ENCODE measurements at regions not wholly inside any gene's neighbourhood (a gene's known extent, or its start where the extent isn't known, plus 50 kb on each side); places are given as distances from the start of the nearest gene placed in this dataset.

DNA sequence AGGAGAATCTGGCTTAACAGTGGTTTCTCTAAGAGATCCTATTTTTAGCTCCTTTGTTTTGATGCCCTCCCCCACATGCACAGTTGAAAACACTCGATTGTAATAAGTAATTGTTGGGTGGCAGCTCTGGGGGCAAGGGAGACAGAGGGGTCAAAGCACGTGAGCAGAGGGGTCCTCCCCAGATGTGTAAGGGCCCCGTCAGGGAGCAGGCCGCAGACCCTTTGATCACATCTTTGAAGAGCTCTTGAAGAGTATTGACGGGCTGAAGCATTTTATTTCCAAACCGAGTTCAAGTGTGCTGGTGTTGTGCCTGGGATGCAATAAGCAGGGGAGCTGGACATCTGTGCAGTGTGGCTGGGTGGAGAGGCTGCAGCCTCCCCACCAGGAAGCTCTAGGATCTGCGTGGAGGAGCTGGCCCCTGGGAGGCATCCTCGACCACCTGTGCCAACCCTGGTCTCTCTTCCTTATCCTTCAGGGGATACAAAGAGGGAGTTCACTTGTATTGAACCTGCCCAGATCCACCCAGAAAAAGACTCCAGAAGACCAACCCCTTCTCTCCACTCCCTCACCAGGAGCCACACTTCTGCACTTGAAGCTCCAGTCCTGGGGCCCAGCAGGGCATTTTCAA, 473.0 kb upstream of the MGMT start:
- Histone ChIP-seq H2AK5ac (ENCODE audit: low read length, severe bottlenecking) (no peak overlapping the region), H3K9me3 (ENCODE audit: control insufficient read depth, low read length) (no peaks in the 10 kb centered on the region), H3K9ac (ENCODE audit: low read length) (no peak overlapping the region), H2BK15ac (ENCODE audit: low read depth, poor library complexity, severe bottlenecking) (no peak overlapping the region), H3K27ac (ENCODE audit: low read length, poor library complexity, severe bottlenecking) (no peak overlapping the region), H2BK120ac (ENCODE audit: low read depth, low read length) (no peak overlapping the region), H3K18ac (ENCODE audit: low read depth in 1 of 2, low read length in 2 of 2) (no peak overlapping the region), H3K36me3 (ENCODE audit: control insufficient read depth in 1 of 2, insufficient read depth in 2 of 2, low read depth in 1 of 2, low read length in 2 of 2) (no peaks in the 10 kb centered on the region), H4K8ac (ENCODE audit: low read length) (no peak overlapping the region), H2BK12ac (ENCODE audit: low read length in 2 of 2) (no peak overlapping the region), H2BK5ac (ENCODE audit: low read depth, low read length, poor library complexity, severe bottlenecking) (no peak overlapping the region), H3K27me3 (ENCODE audit: control insufficient read depth in 1 of 2, insufficient read depth in 1 of 2, low read length in 2 of 2) (peaks cover 0 to 3% of the 10 kb centered on the region in 2 experiments), H3K14ac (ENCODE audit: low read length in 2 of 2) (no peak overlapping the region), H3K4me3 (ENCODE audit: insufficient read depth in 1 of 2, low read depth in 1 of 2, low read length in 2 of 2) (no peak overlapping the region), H3K4ac (ENCODE audit: low read depth in 1 of 2, low read length in 2 of 2) (no peak overlapping the region), H3K4me1 (ENCODE audit: control insufficient read depth, insufficient read depth, low read depth, low read length) (no peaks in the 10 kb centered on the region), H3K79me1 (replicated peaks; ENCODE audit: low read length, poor library complexity, severe bottlenecking) (no peaks in the 10 kb centered on the region), H3K4me2 (ENCODE audit: low read length, poor library complexity, severe bottlenecking) (no peak overlapping the region), H4K91ac (ENCODE audit: low read length) (no peak overlapping the region), H2AFZ (ENCODE audit: low read depth, low read length) (no peak overlapping the region), H3K23ac (ENCODE audit: low read length in 2 of 2) (no peak overlapping the region)
- no peak for DNase-seq
- WGBS = 80% methylated on average over 8 of the region's 8 CpGs

DNA sequence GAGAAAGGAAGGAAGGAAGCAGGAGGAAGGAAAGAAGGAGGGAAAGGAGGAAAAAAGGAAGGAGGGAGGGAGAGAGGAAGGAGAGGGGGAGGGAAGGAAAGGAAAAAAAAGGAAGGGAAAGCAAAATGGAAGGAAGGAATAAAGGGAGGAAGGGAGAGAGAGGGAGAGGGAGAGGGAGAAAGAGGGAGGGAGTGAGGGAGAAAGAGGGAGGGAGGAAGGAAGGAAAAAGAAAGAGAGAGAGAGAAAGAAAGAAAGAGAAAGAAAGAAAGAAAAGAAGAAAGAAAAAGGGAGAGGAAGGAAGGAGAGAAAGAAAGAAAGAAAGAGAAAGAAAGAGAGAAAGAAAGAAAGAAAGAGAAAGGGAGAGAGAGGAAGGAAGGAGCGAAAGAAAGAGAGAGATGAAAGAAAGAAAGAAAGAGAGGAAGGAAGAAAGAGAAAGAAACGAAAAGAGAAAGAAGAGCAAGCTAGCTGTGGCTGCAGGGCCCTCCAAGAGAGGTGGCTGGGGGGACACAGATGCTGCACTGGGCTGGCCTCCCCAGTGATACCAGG, 472.4 kb upstream of the MGMT start:
- H3K36me3 ChIP-seq (ENCODE audit: control insufficient read depth in 1 of 2, insufficient read depth in 2 of 2, low read depth in 1 of 2, low read length in 2 of 2) = no peaks in the 10 kb centered on the region
- no peak overlapping the region for H3K9ac ChIP-seq (ENCODE audit: low read length)
- no peak overlapping the region for H3K4ac ChIP-seq (ENCODE audit: low read depth in 1 of 2, low read length in 2 of 2)
- no peak overlapping the region for H3K4me3 ChIP-seq (ENCODE audit: insufficient read depth in 1 of 2, low read depth in 1 of 2, low read length in 2 of 2)
- H4K8ac ChIP-seq (ENCODE audit: low read length) = no peak overlapping the region
- H3K79me1 ChIP-seq (replicated peaks; ENCODE audit: low read length, poor library complexity, severe bottlenecking) = no peaks in the 10 kb centered on the region
- H3K27me3 ChIP-seq (ENCODE audit: control insufficient read depth in 1 of 2, insufficient read depth in 1 of 2, low read length in 2 of 2) = peaks cover 0 to 3% of the 10 kb centered on the region in 2 experiments
- H3K9me3 ChIP-seq (ENCODE audit: control insufficient read depth, low read length) = no peaks in the 10 kb centered on the region
- no peak overlapping the region for H2AK5ac ChIP-seq (ENCODE audit: low read length, severe bottlenecking)
- WGBS = 54% methylated on average over 2 of the region's 2 CpGs
- no peak for DNase-seq
- H3K27ac ChIP-seq (ENCODE audit: low read length, poor library complexity, severe bottlenecking) = no peak overlapping the region
- H2BK120ac ChIP-seq (ENCODE audit: low read depth, low read length) = no peak overlapping the region
- H2BK15ac ChIP-seq (ENCODE audit: low read depth, poor library complexity, severe bottlenecking) = no peak overlapping the region
- H3K4me2 ChIP-seq (ENCODE audit: low read length, poor library complexity, severe bottlenecking) = no peak overlapping the region
- H3K14ac ChIP-seq (ENCODE audit: low read length in 2 of 2) = no peak overlapping the region
- H3K18ac ChIP-seq (ENCODE audit: low read depth in 1 of 2, low read length in 2 of 2) = no peak overlapping the region
- no peak overlapping the region for H2BK5ac ChIP-seq (ENCODE audit: low read depth, low read length, poor library complexity, severe bottlenecking)
- no peaks in the 10 kb centered on the region for H3K4me1 ChIP-seq (ENCODE audit: control insufficient read depth, insufficient read depth, low read depth, low read length)
- H3K23ac ChIP-seq (ENCODE audit: low read length in 2 of 2) = no peak overlapping the region
- H2AFZ ChIP-seq (ENCODE audit: low read depth, low read length) = no peak overlapping the region
- H2BK12ac ChIP-seq (ENCODE audit: low read length in 2 of 2) = no peak overlapping the region
- no peak overlapping the region for H4K91ac ChIP-seq (ENCODE audit: low read length)

DNA sequence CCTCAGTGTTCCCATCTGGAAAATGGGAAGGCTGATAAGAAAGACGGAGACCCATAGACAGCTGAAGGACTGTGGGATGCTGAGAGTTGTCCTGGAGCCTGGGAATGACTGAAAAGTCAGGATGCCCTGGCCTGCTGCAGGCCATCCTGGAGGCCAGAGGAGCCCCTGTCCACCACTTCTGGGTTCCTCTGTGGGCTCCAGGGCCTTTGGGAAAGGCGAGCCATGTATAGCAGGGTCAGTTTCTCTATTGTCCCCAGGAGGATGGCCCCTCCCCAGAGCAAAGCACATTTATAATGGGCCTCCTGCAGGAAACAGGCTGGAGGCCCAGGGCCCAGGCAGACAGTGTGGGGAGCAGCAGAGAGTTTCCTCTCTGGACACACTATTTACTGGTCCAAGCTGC, 471.4 kb upstream of the MGMT start:
- no peak overlapping the region for H2BK12ac ChIP-seq (ENCODE audit: low read length in 2 of 2)
- peaks cover 0 to 3% of the 10 kb centered on the region in 2 experiments for H3K27me3 ChIP-seq (ENCODE audit: control insufficient read depth in 1 of 2, insufficient read depth in 1 of 2, low read length in 2 of 2)
- no peaks in the 10 kb centered on the region for H3K79me1 ChIP-seq (replicated peaks; ENCODE audit: low read length, poor library complexity, severe bottlenecking)
- no peak overlapping the region for H2BK5ac ChIP-seq (ENCODE audit: low read depth, low read length, poor library complexity, severe bottlenecking)
- no peak overlapping the region for H3K23ac ChIP-seq (ENCODE audit: low read length in 2 of 2)
- DNase-seq = no peak
- no peak overlapping the region for H3K4ac ChIP-seq (ENCODE audit: low read depth in 1 of 2, low read length in 2 of 2)
- no peak overlapping the region for H2AFZ ChIP-seq (ENCODE audit: low read depth, low read length)
- no peak overlapping the region for H2AK5ac ChIP-seq (ENCODE audit: low read length, severe bottlenecking)
- H4K91ac ChIP-seq (ENCODE audit: low read length) = no peak overlapping the region
- no peaks in the 10 kb centered on the region for H3K9me3 ChIP-seq (ENCODE audit: control insufficient read depth, low read length)
- no peaks in the 10 kb centered on the region for H3K4me1 ChIP-seq (ENCODE audit: control insufficient read depth, insufficient read depth, low read depth, low read length)
- H3K18ac ChIP-seq (ENCODE audit: low read depth in 1 of 2, low read length in 2 of 2) = no peak overlapping the region
- H2BK120ac ChIP-seq (ENCODE audit: low read depth, low read length) = no peak overlapping the region
- no peak overlapping the region for H3K27ac ChIP-seq (ENCODE audit: low read length, poor library complexity, severe bottlenecking)
- H3K36me3 ChIP-seq (ENCODE audit: control insufficient read depth in 1 of 2, insufficient read depth in 2 of 2, low read depth in 1 of 2, low read length in 2 of 2) = no peaks in the 10 kb centered on the region
- H3K4me2 ChIP-seq (ENCODE audit: low read length, poor library complexity, severe bottlenecking) = no peak overlapping the region
- H2BK15ac ChIP-seq (ENCODE audit: low read depth, poor library complexity, severe bottlenecking) = no peak overlapping the region
- WGBS = 61% methylated on average over 2 of the region's 2 CpGs
- H4K8ac ChIP-seq (ENCODE audit: low read length) = no peak overlapping the region
- no peak overlapping the region for H3K4me3 ChIP-seq (ENCODE audit: insufficient read depth in 1 of 2, low read depth in 1 of 2, low read length in 2 of 2)
- no peak overlapping the region for H3K14ac ChIP-seq (ENCODE audit: low read length in 2 of 2)
- H3K9ac ChIP-seq (ENCODE audit: low read length) = no peak overlapping the region

DNA sequence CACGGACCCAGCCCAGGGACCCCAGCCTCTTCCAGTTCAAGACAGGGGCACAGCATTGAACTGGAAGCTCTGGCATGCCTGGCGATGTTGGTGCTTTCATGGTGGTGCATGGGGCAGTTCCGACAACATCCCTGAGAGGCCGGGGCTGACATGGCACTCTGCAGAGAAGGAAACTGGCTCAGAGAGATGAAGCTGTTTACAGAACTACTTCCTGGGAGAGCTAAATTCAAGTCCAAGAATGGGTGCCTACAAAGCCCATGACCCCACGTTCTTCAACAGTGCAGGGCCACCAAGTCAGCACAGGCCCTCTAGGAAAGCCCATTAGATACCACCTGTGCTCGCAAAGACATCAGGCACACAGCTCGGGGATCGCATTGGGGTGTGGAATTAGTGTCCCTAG, 470.9 kb upstream of the MGMT start:
- Histone ChIP-seq H2BK120ac (ENCODE audit: low read depth, low read length) (no peak overlapping the region), H3K9me3 (ENCODE audit: control insufficient read depth, low read length) (no peaks in the 10 kb centered on the region), H3K27ac (ENCODE audit: low read length, poor library complexity, severe bottlenecking) (no peak overlapping the region), H2BK15ac (ENCODE audit: low read depth, poor library complexity, severe bottlenecking) (no peak overlapping the region), H3K9ac (ENCODE audit: low read length) (no peak overlapping the region), H3K4ac (ENCODE audit: low read depth in 1 of 2, low read length in 2 of 2) (no peak overlapping the region), H3K14ac (ENCODE audit: low read length in 2 of 2) (no peak overlapping the region), H3K27me3 (ENCODE audit: control insufficient read depth in 1 of 2, insufficient read depth in 1 of 2, low read length in 2 of 2) (peaks cover 0 to 3% of the 10 kb centered on the region in 2 experiments), H4K91ac (ENCODE audit: low read length) (no peak overlapping the region), H2BK12ac (ENCODE audit: low read length in 2 of 2) (no peak overlapping the region), H3K4me3 (ENCODE audit: insufficient read depth in 1 of 2, low read depth in 1 of 2, low read length in 2 of 2) (no peak overlapping the region), H4K8ac (ENCODE audit: low read length) (no peak overlapping the region), H3K36me3 (ENCODE audit: control insufficient read depth in 1 of 2, insufficient read depth in 2 of 2, low read depth in 1 of 2, low read length in 2 of 2) (no peaks in the 10 kb centered on the region), H2AFZ (ENCODE audit: low read depth, low read length) (no peak overlapping the region), H3K18ac (ENCODE audit: low read depth in 1 of 2, low read length in 2 of 2) (no peak overlapping the region), H3K4me2 (ENCODE audit: low read length, poor library complexity, severe bottlenecking) (no peak overlapping the region), H3K4me1 (ENCODE audit: control insufficient read depth, insufficient read depth, low read depth, low read length) (no peaks in the 10 kb centered on the region), H3K79me1 (replicated peaks; ENCODE audit: low read length, poor library complexity, severe bottlenecking) (no peaks in the 10 kb centered on the region), H2BK5ac (ENCODE audit: low read depth, low read length, poor library complexity, severe bottlenecking) (no peak overlapping the region), H2AK5ac (ENCODE audit: low read length, severe bottlenecking) (no peak overlapping the region), H3K23ac (ENCODE audit: low read length in 2 of 2) (no peak overlapping the region)
- DNase-seq = no peak
- WGBS = 86% methylated on average over 8 of the region's 8 CpGs

Data from mesenchymal stem cell (in vitro differentiated cells and primary cell).